SU-DHL-6 (cell line): ENCODE measurements at regions not wholly inside any gene's neighbourhood (a gene's known extent, or its start where the extent isn't known, plus 50 kb on each side); places are given as distances from the start of the nearest gene placed in this dataset.
A peak's percentile ranks its signal among the peaks of the same experiment; 100 is the strongest.
"Not testable (repeated sequence)": the region's sequence is repeated elsewhere in the genome, so short reads cannot be mapped to it uniquely, and the experiment has no call there.

ENCODE experiments used
- H2AFZ ChIP-seq: fragments of 200-600 bp; sonication (generic); 2 replicates; pipeline ENCODE4 v1.6.1; 2014; ENCODE audit warnings: low read depth, mild to moderate bottlenecking, moderate library complexity, mixed read lengths, antibody characterized with exemption, low read length; ENCODE audit not compliant: severe bottlenecking
- H3F3A ChIP-seq: fragments of 200-600 bp; shearing (Covaris generic); 2 replicates; pipeline ENCODE4 v1.6.0; 2016; ENCODE audit warnings: antibody characterized with exemption, mild to moderate bottlenecking; ENCODE audit not compliant: insufficient read depth
- H3K27ac ChIP-seq: fragments of 200-600 bp; sonication (generic); 2 replicates; pipeline ENCODE4 v1.5.1; 2016; ENCODE audit warnings: low read depth, mild to moderate bottlenecking, low read length, moderate library complexity, mixed read lengths
- H3K27me3 ChIP-seq: fragments of 200-600 bp; sonication (generic), shearing (Covaris generic); 2 replicates; pipeline ENCODE4 v1.6.0; 2014; ENCODE audit warnings: mild to moderate bottlenecking, low read length
- H3K36me3 ChIP-seq: fragments of 200-600 bp; sonication (generic); 2 replicates; pipeline ENCODE4 v1.6.1; 2014; ENCODE audit warnings: mild to moderate bottlenecking, low read length, mixed read lengths
- H3K4me2 ChIP-seq: fragments of 300-600, 200-600 bp; shearing (Covaris generic), sonication (generic); 2 replicates; pipeline ENCODE4 v1.6.0; 2014; ENCODE audit warnings: low read length, low read depth, mild to moderate bottlenecking; ENCODE audit not compliant: poor library complexity, severe bottlenecking
- H3K4me3 ChIP-seq: fragments of 200-600 bp; sonication (generic); 2 replicates; pipeline ENCODE4 v1.5.1; 2014; ENCODE audit warnings: antibody characterized with exemption, low read length, mild to moderate bottlenecking, mixed read lengths; ENCODE audit not compliant: insufficient read depth, poor library complexity, severe bottlenecking
- H3K79me2 ChIP-seq: fragments of 200-600 bp; sonication (generic); 2 replicates; pipeline ENCODE4 v1.6.1; 2014; ENCODE audit warnings: mild to moderate bottlenecking, low read length, moderate library complexity; ENCODE audit not compliant: insufficient read depth
- H3K9ac ChIP-seq: fragments of 200-600 bp; sonication (generic); 2 replicates; pipeline ENCODE4 v1.7.0; 2014; ENCODE audit warnings: mild to moderate bottlenecking, low read length
- H3K9me2 ChIP-seq: fragments of 200-600 bp; sonication (generic); replicated peaks from 2 replicates; pipeline ENCODE4 v1.6.1; 2014; ENCODE audit warnings: low read length; ENCODE audit not compliant: insufficient read depth
- H3K9me3 ChIP-seq: fragments of 200-600 bp; sonication (generic); 2 replicates; pipeline ENCODE4 v1.6.1; 2014; ENCODE audit warnings: low read length, mixed read lengths; ENCODE audit not compliant: insufficient read depth
- H4K20me1 ChIP-seq: fragments of 200-600 bp; sonication (generic); 2 replicates; pipeline ENCODE4 v1.6.1; 2014; ENCODE audit warnings: low read depth, mild to moderate bottlenecking, antibody characterized with exemption, low read length, moderate library complexity, mixed read lengths
- EZH2phosphoT487 ChIP-seq: fragments of 200-600 bp; sonication (generic), shearing (Covaris generic); conservative IDR thresholded peaks from 2 replicates; pipeline ENCODE4 v1.6.1; 2018; ENCODE audit warnings: mild to moderate bottlenecking, antibody characterized with exemption, low read length, moderate library complexity, mixed read lengths
- TF ChIP-seq, protein P1 (sequence below): fragments of 200-600 bp; sonication (generic); IDR thresholded peaks from one replicate; pipeline ENCODE4 v1.5.1; 2017; ENCODE audit warnings: antibody characterized with exemption, mild to moderate bottlenecking, low read length, moderate library complexity; ENCODE audit not compliant: insufficient read depth, poor library complexity, severe bottlenecking

- no peaks in the 10 kb centered on the region for H3K79me2 ChIP-seq
- no peaks in the 10 kb centered on the region for H3F3A ChIP-seq
- no peaks in the 10 kb centered on the region for H3K9me3 ChIP-seq
Observed at GRCh38 chr2:138373993-138374408, 127.6 kb upstream of the SPOPL start.

GRCh38 chr2:138381373-138381772, 120.2 kb upstream of the SPOPL start:
- Histone ChIP-seq H3K79me2 (no peaks in the 10 kb centered on the region), H3K9me2 (no peaks in the 10 kb centered on the region), H3K9me3 (no peaks in the 10 kb centered on the region), H3K27me3 (no peaks in the 10 kb centered on the region), H3K9ac (no peak overlapping the region), H3K36me3 (no peaks in the 10 kb centered on the region), H3K4me2 (no peak overlapping the region), H2AFZ (no peak overlapping the region), H3K4me3 (no peak overlapping the region), H4K20me1 (no peaks in the 10 kb centered on the region), H3K27ac (no peak overlapping the region), H3F3A (no peaks in the 10 kb centered on the region)
- TF ChIP-seq, protein P1, sequence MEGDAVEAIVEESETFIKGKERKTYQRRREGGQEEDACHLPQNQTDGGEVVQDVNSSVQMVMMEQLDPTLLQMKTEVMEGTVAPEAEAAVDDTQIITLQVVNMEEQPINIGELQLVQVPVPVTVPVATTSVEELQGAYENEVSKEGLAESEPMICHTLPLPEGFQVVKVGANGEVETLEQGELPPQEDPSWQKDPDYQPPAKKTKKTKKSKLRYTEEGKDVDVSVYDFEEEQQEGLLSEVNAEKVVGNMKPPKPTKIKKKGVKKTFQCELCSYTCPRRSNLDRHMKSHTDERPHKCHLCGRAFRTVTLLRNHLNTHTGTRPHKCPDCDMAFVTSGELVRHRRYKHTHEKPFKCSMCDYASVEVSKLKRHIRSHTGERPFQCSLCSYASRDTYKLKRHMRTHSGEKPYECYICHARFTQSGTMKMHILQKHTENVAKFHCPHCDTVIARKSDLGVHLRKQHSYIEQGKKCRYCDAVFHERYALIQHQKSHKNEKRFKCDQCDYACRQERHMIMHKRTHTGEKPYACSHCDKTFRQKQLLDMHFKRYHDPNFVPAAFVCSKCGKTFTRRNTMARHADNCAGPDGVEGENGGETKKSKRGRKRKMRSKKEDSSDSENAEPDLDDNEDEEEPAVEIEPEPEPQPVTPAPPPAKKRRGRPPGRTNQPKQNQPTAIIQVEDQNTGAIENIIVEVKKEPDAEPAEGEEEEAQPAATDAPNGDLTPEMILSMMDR: no peak
- TF ChIP-seq EZH2phosphoT487: no peak

More at GRCh38 chr2:138373993-138374408, 127.6 kb upstream of the SPOPL start:
- Histone ChIP-seq H3K27me3 (no peaks in the 10 kb centered on the region), H3K36me3 (no peaks in the 10 kb centered on the region), H4K20me1 (no peaks in the 10 kb centered on the region), H3K27ac (no peak overlapping the region), H3K9ac (no peak overlapping the region), H2AFZ (no peak overlapping the region), H3K4me3 (no peak overlapping the region), H3K4me2 (no peak overlapping the region), H3K9me2 (no peaks in the 10 kb centered on the region)
- TF ChIP-seq, protein P1: peak; percentile 44
- TF ChIP-seq EZH2phosphoT487: no peak

- Histone ChIP-seq H4K20me1 (no peaks in the 10 kb centered on the region), H3K9ac (no peak overlapping the region), H3F3A (no peaks in the 10 kb centered on the region), H3K79me2 (no peaks in the 10 kb centered on the region), H3K27me3 (no peaks in the 10 kb centered on the region), H3K9me2 (no peaks in the 10 kb centered on the region), H3K9me3 (no peaks in the 10 kb centered on the region), H3K27ac (no peak overlapping the region), H3K36me3 (no peaks in the 10 kb centered on the region), H3K4me3 (no peak overlapping the region), H3K4me2 (no peak overlapping the region), H2AFZ (no peak overlapping the region)
- TF ChIP-seq EZH2phosphoT487: no peak
- TF ChIP-seq, protein P1: no peak
Observed at GRCh38 chr2:138382672-138383071, 118.9 kb upstream of the SPOPL start.

DNA sequence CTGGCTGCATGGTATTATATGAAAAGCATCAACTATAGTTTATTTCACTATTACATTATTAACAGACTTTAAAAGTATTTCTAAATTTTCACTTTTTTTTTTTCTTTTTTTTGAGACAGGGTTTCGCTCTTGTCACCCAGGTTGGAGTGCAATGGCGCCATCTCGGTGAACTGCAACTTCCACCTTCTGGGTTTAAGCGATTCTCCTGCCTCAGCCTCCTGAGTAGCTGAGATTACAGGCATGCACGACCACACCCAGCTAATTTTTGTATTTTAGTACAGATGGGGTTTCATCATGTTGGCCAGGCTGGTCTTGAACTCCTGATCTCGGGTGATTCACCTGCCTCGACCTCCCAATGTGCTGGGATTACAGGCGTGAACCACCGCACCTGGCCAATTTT, 115.4 kb upstream of the SPOPL start:
- not testable (repeated sequence) for H3K9ac ChIP-seq, H2AFZ ChIP-seq, H3K4me3 ChIP-seq, H4K20me1 ChIP-seq, H3K4me2 ChIP-seq, H3K9me3 ChIP-seq, H3K9me2 ChIP-seq, H3K36me3 ChIP-seq, H3F3A ChIP-seq, H3K27me3 ChIP-seq, H3K79me2 ChIP-seq, H3K27ac ChIP-seq
